ENCODE measurements at regions not wholly inside any gene's neighbourhood (a gene's known extent, or its start where the extent isn't known, plus 50 kb on each side); places are given as distances from the start of the nearest gene placed in this dataset.
"Not testable (repeated sequence)": the region's sequence is repeated elsewhere in the genome, so short reads cannot be mapped to it uniquely, and the experiment has no call there.

- ChIA-PET CTCF (no interaction called here), POLR2A (no interaction called here)
- Mint-ChIP-seq H3K4me3 (no peak overlapping the region), H3K4me1 (ENCODE audit: low read depth) (no peaks in the 10 kb centered on the region), H3K36me3 (no peaks in the 10 kb centered on the region), H3K9me3 (no peaks in the 10 kb centered on the region), H3K27ac (no peak overlapping the region), H3K27me3 (peaks cover 4% of the 10 kb centered on the region)
- intact Hi-C loops (cut with micrococcal nuclease) = no loop called here
- no peak for DNase-seq
Observed at GRCh38 chr6:140397106-140397505, 1022.7 kb upstream of the CITED2 start.

GRCh38 chr6:140393665-140394540 is 1019.5 kb upstream of the CITED2 start:
- H3K4me3 Mint-ChIP-seq = no peak overlapping the region
- ChIA-PET POLR2A (no interaction called here), CTCF (no interaction called here)
- H3K9me3 Mint-ChIP-seq = no peaks in the 10 kb centered on the region
- H3K27me3 Mint-ChIP-seq = peaks cover 6% of the 10 kb centered on the region
- no peak overlapping the region for H3K27ac Mint-ChIP-seq
- DNase-seq = no peak
- no peaks in the 10 kb centered on the region for H3K4me1 Mint-ChIP-seq (ENCODE audit: low read depth)
- H3K36me3 Mint-ChIP-seq = no peaks in the 10 kb centered on the region
- intact Hi-C loops (cut with micrococcal nuclease) = no loop called here

GRCh38 chr6:140388815-140389214 is 1014.4 kb upstream of the CITED2 start:
- intact Hi-C loops (cut with micrococcal nuclease) = no loop called here
- DNase-seq = no peak
- Mint-ChIP-seq H3K36me3 (peaks cover 3% of the 10 kb centered on the region), H3K4me3 (no peak overlapping the region), H3K9me3 (peaks cover 5% of the 10 kb centered on the region), H3K4me1 (ENCODE audit: low read depth) (no peaks in the 10 kb centered on the region), H3K27me3 (peaks cover 14% of the 10 kb centered on the region), H3K27ac (no peak overlapping the region)
- CTCF ChIA-PET = no interaction called here
- POLR2A ChIA-PET = no interaction called here

- Mint-ChIP-seq H3K27me3 (peaks cover 14% of the 10 kb centered on the region), H3K27ac (no peak overlapping the region), H3K4me1 (ENCODE audit: low read depth) (no peaks in the 10 kb centered on the region), H3K9me3 (peaks cover 5% of the 10 kb centered on the region), H3K36me3 (peaks cover 3% of the 10 kb centered on the region), H3K4me3 (no peak overlapping the region)
- DNase-seq = no peak
- intact Hi-C loops (cut with micrococcal nuclease) = no loop called here
- CTCF ChIA-PET = no interaction called here
- POLR2A ChIA-PET = no interaction called here
Observed at GRCh38 chr6:140388192-140388802, 1013.8 kb upstream of the CITED2 start.

GRCh38 chr6:140385679-140386078 is 1011.2 kb upstream of the CITED2 start:
- DNase-seq = no peak
- POLR2A ChIA-PET = no interaction called here

GRCh38 chr6:140382355-140382754 is 1007.9 kb upstream of the CITED2 start:
- CTCF ChIA-PET = no interaction called here
- peaks cover 3% of the 10 kb centered on the region for H3K36me3 Mint-ChIP-seq
- no peak overlapping the region for H3K27ac Mint-ChIP-seq

More at GRCh38 chr6:140385679-140386078, 1011.2 kb upstream of the CITED2 start:
- peaks cover 3% of the 10 kb centered on the region for H3K36me3 Mint-ChIP-seq
- peaks cover 5% of the 10 kb centered on the region for H3K9me3 Mint-ChIP-seq
- H3K4me1 Mint-ChIP-seq (ENCODE audit: low read depth) = no peaks in the 10 kb centered on the region
- CTCF ChIA-PET = no interaction called here
- H3K4me3 Mint-ChIP-seq = no peak overlapping the region
- H3K27ac Mint-ChIP-seq = no peak overlapping the region
- intact Hi-C loops (cut with micrococcal nuclease) = no loop called here
- H3K27me3 Mint-ChIP-seq = peaks cover 13% of the 10 kb centered on the region

GRCh38 chr6:140380427-140381218 is 1006.2 kb upstream of the CITED2 start:
- CTCF ChIA-PET = no interaction called here
- POLR2A ChIA-PET = no interaction called here
- H3K4me3 Mint-ChIP-seq = no peak overlapping the region
- H3K27me3 Mint-ChIP-seq = peaks cover 2% of the 10 kb centered on the region
- DNase-seq = no peak
- H3K9me3 Mint-ChIP-seq = peaks cover 5% of the 10 kb centered on the region
- intact Hi-C loops (cut with micrococcal nuclease) = no loop called here
- H3K36me3 Mint-ChIP-seq = no peaks in the 10 kb centered on the region
- H3K4me1 Mint-ChIP-seq (ENCODE audit: low read depth) = no peaks in the 10 kb centered on the region
- no peak overlapping the region for H3K27ac Mint-ChIP-seq

More at GRCh38 chr6:140382355-140382754, 1007.9 kb upstream of the CITED2 start:
- Mint-ChIP-seq H3K27me3 (peaks cover 9% of the 10 kb centered on the region), H3K4me1 (ENCODE audit: low read depth) (no peaks in the 10 kb centered on the region), H3K4me3 (no peak overlapping the region), H3K9me3 (peaks cover 5% of the 10 kb centered on the region)
- POLR2A ChIA-PET = no interaction called here
- intact Hi-C loops (cut with micrococcal nuclease) = no loop called here
- no peak for DNase-seq

- H3K36me3 Mint-ChIP-seq = no peaks in the 10 kb centered on the region
- DNase-seq = no peak
- H3K4me1 Mint-ChIP-seq (ENCODE audit: low read depth) = no peaks in the 10 kb centered on the region
- POLR2A ChIA-PET = no interaction called here
- H3K9me3 Mint-ChIP-seq = peaks cover 2% of the 10 kb centered on the region
- H3K27ac Mint-ChIP-seq = no peak overlapping the region
- no peak overlapping the region for H3K4me3 Mint-ChIP-seq
- peaks cover 1% of the 10 kb centered on the region for H3K27me3 Mint-ChIP-seq
- CTCF ChIA-PET = no interaction called here
- intact Hi-C loops (cut with micrococcal nuclease) = no loop called here
Observed at GRCh38 chr6:140379919-140380318, 1005.5 kb upstream of the CITED2 start.

- Mint-ChIP-seq H3K27me3 (peaks cover 1% of the 10 kb centered on the region), H3K27ac (no peak overlapping the region), H3K4me3 (no peak overlapping the region), H3K9me3 (peaks cover 2% of the 10 kb centered on the region), H3K36me3 (no peaks in the 10 kb centered on the region), H3K4me1 (ENCODE audit: low read depth) (no peaks in the 10 kb centered on the region)
- DNase-seq = no peak
- ChIA-PET CTCF (no interaction called here), POLR2A (no interaction called here)
- intact Hi-C loops (cut with micrococcal nuclease) = no loop called here
Observed at GRCh38 chr6:140376209-140376608, 1001.8 kb upstream of the CITED2 start.

- H3K36me3 Mint-ChIP-seq; DNase-seq; intact Hi-C loops (cut with micrococcal nuclease); H3K4me3 Mint-ChIP-seq; H3K9me3 Mint-ChIP-seq; H3K4me1 Mint-ChIP-seq (ENCODE audit: low read depth); POLR2A ChIA-PET; CTCF ChIA-PET; H3K27ac Mint-ChIP-seq; H3K27me3 Mint-ChIP-seq: not testable (repeated sequence)
Observed at GRCh38 chr6:140373728-140374127, 999.3 kb upstream of the CITED2 start.

- Mint-ChIP-seq H3K9me3 (peaks cover 2% of the 10 kb centered on the region), H3K27ac (no peak overlapping the region), H3K36me3 (no peaks in the 10 kb centered on the region), H3K4me3 (no peak overlapping the region), H3K27me3 (peaks cover 2% of the 10 kb centered on the region), H3K4me1 (ENCODE audit: low read depth) (no peaks in the 10 kb centered on the region)
- POLR2A ChIA-PET = no interaction called here
- intact Hi-C loops (cut with micrococcal nuclease) = no loop called here
- CTCF ChIA-PET = no interaction called here
- no peak for DNase-seq
Observed at GRCh38 chr6:140372064-140372463, 997.6 kb upstream of the CITED2 start.

GRCh38 chr6:140370976-140371870 is 996.8 kb upstream of the CITED2 start:
- Mint-ChIP-seq H3K9me3 (peaks cover 2% of the 10 kb centered on the region), H3K27me3 (peaks cover 2% of the 10 kb centered on the region), H3K4me3 (no peak overlapping the region), H3K4me1 (ENCODE audit: low read depth) (no peaks in the 10 kb centered on the region), H3K27ac (no peak overlapping the region), H3K36me3 (no peaks in the 10 kb centered on the region)
- intact Hi-C loops (cut with micrococcal nuclease) = no loop called here
- CTCF ChIA-PET = interaction anchor here (0.6 kb wide), 1 partner anchor 683 kb away, joined by 3 read pairs; no protein-coding TSS in a partner anchor
- POLR2A ChIA-PET = no interaction called here
- no peak for DNase-seq
